ENCODE measurements at regions not wholly inside any gene's neighbourhood (a gene's known extent, or its start where the extent isn't known, plus 50 kb on each side); places are given as distances from the start of the nearest gene placed in this dataset.

DNA sequence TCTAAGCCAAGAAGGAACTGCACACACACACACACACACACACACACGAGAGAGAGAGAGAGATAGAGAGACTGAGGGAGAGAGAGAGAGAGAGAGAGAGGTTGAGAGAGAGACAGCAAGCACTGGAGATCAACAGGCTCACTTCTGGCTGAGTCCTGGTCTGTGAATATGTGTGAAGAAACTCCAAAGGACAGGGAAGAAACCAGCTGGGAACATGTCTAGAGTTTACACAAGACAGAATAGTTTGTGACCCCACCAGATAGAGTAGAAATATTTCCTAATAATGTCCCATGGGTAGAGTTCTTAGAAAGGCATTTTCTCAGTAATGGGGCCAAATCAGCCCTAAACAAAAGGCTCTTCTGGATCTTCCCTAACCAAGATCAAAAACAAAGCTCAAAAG is 155.5 kb upstream of the IGFBP3 start:
- Histone ChIP-seq H3K9me3 (ENCODE audit: control insufficient read depth in 5 of 5, low read length in 5 of 5) (no peaks in the 10 kb centered on the region), H3K36me3 (ENCODE audit: control insufficient read depth in 5 of 5, insufficient read depth in 5 of 5, low read length in 5 of 5) (no peaks in the 10 kb centered on the region), H3K27ac (ENCODE audit: low read depth, low read length) (no peak overlapping the region), H3K4me1 (ENCODE audit: control insufficient read depth in 5 of 5, insufficient read depth in 5 of 5, low read length in 5 of 5) (no peaks in the 10 kb centered on the region), H3K27me3 (ENCODE audit: control insufficient read depth in 5 of 5, insufficient read depth in 4 of 5, low read length in 5 of 5) (no peaks in the 10 kb centered on the region), H3K4me3 (ENCODE audit: low read depth in 1 of 5, low read length in 5 of 5) (no peak overlapping the region), H3K9ac (ENCODE audit: low read length in 5 of 5) (no peak overlapping the region)

DNA sequence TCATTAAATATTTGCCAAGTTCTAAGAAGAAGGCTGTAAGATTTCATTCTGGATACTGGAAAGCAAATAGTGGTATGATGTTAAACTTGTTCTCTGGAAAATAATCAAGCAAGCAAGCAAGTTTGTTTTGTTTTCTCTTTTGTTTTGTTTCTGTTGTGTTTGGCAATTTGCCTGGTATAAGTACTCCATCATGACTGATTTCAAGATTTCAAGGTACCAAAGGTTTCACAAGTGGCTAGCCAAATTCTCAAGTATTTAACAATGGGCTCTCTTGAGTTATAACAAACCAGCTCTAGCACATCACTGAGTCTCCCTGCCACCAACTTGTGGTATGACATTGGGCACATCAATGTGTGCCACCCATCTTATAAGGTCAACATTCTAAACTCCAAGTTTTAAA is 151.7 kb upstream of the IGFBP3 start:
- no peaks in the 10 kb centered on the region for H3K9me3 ChIP-seq (ENCODE audit: control insufficient read depth in 5 of 5, low read length in 5 of 5)
- no peaks in the 10 kb centered on the region for H3K4me1 ChIP-seq (ENCODE audit: control insufficient read depth in 5 of 5, insufficient read depth in 5 of 5, low read length in 5 of 5)
- H3K27me3 ChIP-seq (ENCODE audit: control insufficient read depth in 5 of 5, insufficient read depth in 4 of 5, low read length in 5 of 5) = no peaks in the 10 kb centered on the region
- H3K36me3 ChIP-seq (ENCODE audit: control insufficient read depth in 5 of 5, insufficient read depth in 5 of 5, low read length in 5 of 5) = no peaks in the 10 kb centered on the region
- H3K4me3 ChIP-seq (ENCODE audit: low read depth in 1 of 5, low read length in 5 of 5) = no peak overlapping the region
- H3K27ac ChIP-seq (ENCODE audit: low read depth, low read length) = no peak overlapping the region
- H3K9ac ChIP-seq (ENCODE audit: low read length in 5 of 5) = no peak overlapping the region

DNA sequence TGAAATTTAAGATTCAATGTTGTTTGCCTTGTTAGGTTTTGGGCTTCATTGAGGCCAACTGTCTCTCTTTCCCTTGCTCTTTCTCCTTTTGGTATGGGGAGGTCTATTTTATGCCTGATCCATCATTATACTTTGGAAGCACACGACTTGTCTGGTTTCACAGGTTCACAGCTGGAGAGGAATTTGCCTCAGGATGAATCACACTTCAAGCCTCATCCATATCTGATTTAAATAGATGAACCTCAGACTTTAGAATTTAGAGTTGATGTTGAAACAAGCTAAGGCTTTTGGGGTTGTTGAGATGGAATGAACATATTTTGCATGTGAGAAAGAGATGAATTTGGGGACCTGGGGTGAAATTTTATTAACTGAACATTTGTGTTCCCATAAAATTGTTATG is 150.5 kb upstream of the IGFBP3 start:
- H3K36me3 ChIP-seq (ENCODE audit: control insufficient read depth in 5 of 5, insufficient read depth in 5 of 5, low read length in 5 of 5) = no peaks in the 10 kb centered on the region
- no peaks in the 10 kb centered on the region for H3K9me3 ChIP-seq (ENCODE audit: control insufficient read depth in 5 of 5, low read length in 5 of 5)
- no peak overlapping the region for H3K9ac ChIP-seq (ENCODE audit: low read length in 5 of 5)
- H3K4me3 ChIP-seq (ENCODE audit: low read depth in 1 of 5, low read length in 5 of 5) = no peak overlapping the region
- H3K27ac ChIP-seq (ENCODE audit: low read depth, low read length) = no peak overlapping the region
- H3K4me1 ChIP-seq (ENCODE audit: control insufficient read depth in 5 of 5, insufficient read depth in 5 of 5, low read length in 5 of 5) = no peaks in the 10 kb centered on the region
- no peaks in the 10 kb centered on the region for H3K27me3 ChIP-seq (ENCODE audit: control insufficient read depth in 5 of 5, insufficient read depth in 4 of 5, low read length in 5 of 5)

DNA sequence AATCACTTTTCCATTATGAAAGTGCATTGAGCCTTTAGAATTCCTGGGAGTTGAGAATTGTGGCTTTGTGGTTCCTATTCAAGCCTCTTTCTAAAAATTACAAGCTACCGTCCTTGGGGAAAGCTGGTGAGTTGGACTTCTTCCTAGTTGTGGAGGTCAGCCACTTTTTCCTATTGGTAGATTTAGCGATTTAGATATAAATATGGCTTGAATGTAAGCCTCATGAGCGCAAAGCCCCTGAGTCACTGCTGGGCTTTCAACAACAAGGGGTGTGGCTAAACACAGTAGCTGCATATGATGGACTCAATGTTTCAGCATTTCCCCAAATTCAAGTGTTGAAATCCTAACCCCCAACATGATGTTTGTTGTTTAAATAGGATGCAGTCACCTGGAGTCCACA is 150.0 kb upstream of the IGFBP3 start:
- H3K4me1 ChIP-seq (ENCODE audit: control insufficient read depth in 5 of 5, insufficient read depth in 5 of 5, low read length in 5 of 5) = no peaks in the 10 kb centered on the region
- no peak overlapping the region for H3K9ac ChIP-seq (ENCODE audit: low read length in 5 of 5)

DNA sequence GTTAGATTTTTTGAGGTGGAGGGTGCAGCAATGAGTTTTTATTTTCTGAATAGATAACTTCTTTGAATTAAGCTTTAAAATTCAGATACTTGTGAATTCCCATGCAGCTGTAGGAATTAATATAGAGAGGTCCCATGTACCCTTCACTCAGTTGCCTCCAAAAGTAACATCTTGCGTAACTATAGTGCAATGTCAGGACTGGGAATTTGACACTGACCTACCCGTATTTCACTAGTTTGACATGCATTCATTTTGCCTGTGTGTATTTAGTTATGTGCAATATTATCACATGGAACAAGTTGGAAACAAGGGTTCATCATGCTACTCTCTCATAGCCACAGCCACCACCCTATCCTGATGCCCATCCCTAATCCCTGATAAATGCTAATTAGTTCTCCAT is 147.1 kb upstream of the IGFBP3 start:
- no peak overlapping the region for H3K4me3 ChIP-seq (ENCODE audit: low read depth in 1 of 5, low read length in 5 of 5)
- no peak overlapping the region for H3K27ac ChIP-seq (ENCODE audit: low read depth, low read length)
- H3K9ac ChIP-seq (ENCODE audit: low read length in 5 of 5) = no peak overlapping the region
- no peaks in the 10 kb centered on the region for H3K4me1 ChIP-seq (ENCODE audit: control insufficient read depth in 5 of 5, insufficient read depth in 5 of 5, low read length in 5 of 5)
- H3K9me3 ChIP-seq (ENCODE audit: control insufficient read depth in 5 of 5, low read length in 5 of 5) = no peaks in the 10 kb centered on the region
- H3K36me3 ChIP-seq (ENCODE audit: control insufficient read depth in 5 of 5, insufficient read depth in 5 of 5, low read length in 5 of 5) = no peaks in the 10 kb centered on the region
- H3K27me3 ChIP-seq (ENCODE audit: control insufficient read depth in 5 of 5, insufficient read depth in 4 of 5, low read length in 5 of 5) = no peaks in the 10 kb centered on the region

More for the DNA sequence above, 150.0 kb upstream of the IGFBP3 start:
- Histone ChIP-seq H3K4me3 (ENCODE audit: low read depth in 1 of 5, low read length in 5 of 5) (no peak overlapping the region), H3K36me3 (ENCODE audit: control insufficient read depth in 5 of 5, insufficient read depth in 5 of 5, low read length in 5 of 5) (no peaks in the 10 kb centered on the region), H3K27ac (ENCODE audit: low read depth, low read length) (no peak overlapping the region), H3K27me3 (ENCODE audit: control insufficient read depth in 5 of 5, insufficient read depth in 4 of 5, low read length in 5 of 5) (no peaks in the 10 kb centered on the region), H3K9me3 (ENCODE audit: control insufficient read depth in 5 of 5, low read length in 5 of 5) (no peaks in the 10 kb centered on the region)

DNA sequence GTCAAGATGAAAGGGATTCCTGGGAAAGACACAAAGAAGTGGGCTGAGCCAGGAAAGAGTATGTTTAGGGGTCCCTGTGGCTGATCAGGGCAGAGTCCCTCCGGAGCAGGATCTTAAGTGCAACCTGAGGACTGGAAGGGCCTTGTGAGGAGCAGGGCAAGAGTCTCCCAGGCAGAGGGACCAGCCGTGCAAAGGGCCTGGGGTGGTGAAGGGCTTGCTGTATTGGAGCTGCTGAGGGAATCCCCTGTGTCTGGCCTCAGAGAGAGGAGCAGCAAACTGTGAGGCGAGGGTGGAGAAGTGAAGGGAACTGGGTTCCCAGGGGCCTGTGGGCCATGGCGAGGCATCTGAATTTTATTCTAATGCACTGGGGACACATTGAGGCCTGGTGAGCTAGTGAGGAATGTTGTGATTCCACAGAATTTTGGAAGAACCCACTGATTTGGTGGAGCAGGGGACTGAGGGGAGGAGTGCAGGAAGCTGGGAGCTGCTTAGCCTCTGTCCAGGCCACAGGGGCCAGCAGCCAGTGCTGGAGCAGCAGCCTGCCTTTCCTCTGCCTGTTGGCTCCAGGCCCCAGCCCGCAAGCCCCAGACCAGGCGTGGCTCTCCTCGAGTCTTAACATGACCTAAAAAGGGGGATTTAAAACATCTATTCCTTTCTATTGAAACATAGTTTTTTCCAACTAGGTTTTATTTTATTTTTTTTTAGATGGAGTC is 138.4 kb upstream of the IGFBP3 start:
- no peak overlapping the region for H3K9ac ChIP-seq (ENCODE audit: low read length in 5 of 5)
- H3K9me3 ChIP-seq (ENCODE audit: control insufficient read depth in 5 of 5, low read length in 5 of 5) = no peaks in the 10 kb centered on the region
- no peaks in the 10 kb centered on the region for H3K27me3 ChIP-seq (ENCODE audit: control insufficient read depth in 5 of 5, insufficient read depth in 4 of 5, low read length in 5 of 5)
- no peaks in the 10 kb centered on the region for H3K36me3 ChIP-seq (ENCODE audit: control insufficient read depth in 5 of 5, insufficient read depth in 5 of 5, low read length in 5 of 5)
- H3K4me3 ChIP-seq (ENCODE audit: low read depth in 1 of 5, low read length in 5 of 5) = no peak overlapping the region
- no peak overlapping the region for H3K27ac ChIP-seq (ENCODE audit: low read depth, low read length)
- H3K4me1 ChIP-seq (ENCODE audit: control insufficient read depth in 5 of 5, insufficient read depth in 5 of 5, low read length in 5 of 5) = peaks cover 0 to 10% (median 4%) of the 10 kb centered on the region in 5 donors

DNA sequence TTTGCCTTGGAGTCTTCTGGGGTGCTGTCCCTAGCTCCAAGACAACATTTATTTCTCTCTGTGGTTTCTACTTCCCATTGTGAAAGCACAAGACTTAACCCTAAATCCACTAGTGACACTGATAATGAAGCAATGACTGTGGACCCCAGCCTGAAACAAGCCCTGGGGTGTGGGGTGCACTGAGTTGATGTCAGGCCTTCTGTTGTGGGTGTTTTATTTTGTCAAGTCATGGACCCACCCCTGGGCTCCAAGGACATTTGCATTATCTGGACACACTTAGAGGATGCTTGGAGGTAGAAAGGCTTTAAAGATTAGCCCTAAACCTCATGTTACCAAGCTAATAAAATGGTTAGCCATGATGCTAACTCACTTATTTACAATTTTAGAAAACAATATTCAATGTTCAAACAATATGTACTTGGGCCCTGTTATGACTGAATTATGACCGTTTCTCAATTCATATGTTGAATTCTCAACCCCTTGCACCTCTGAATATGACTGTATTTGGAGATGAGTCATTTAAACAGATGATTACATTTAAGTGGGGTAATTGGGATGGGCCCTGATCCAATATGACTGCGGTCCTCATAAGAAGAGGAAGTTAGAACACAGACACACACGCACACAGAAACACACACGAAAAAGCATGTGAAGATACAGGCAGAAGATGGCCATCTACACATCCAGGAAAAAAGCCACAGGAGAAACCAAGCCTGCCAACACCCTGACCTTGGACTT is 137.2 kb upstream of the IGFBP3 start:
- Histone ChIP-seq H3K4me1 (ENCODE audit: control insufficient read depth in 5 of 5, insufficient read depth in 5 of 5, low read length in 5 of 5) (peaks cover 0 to 13% (median 5%) of the 10 kb centered on the region in 5 donors), H3K4me3 (ENCODE audit: low read depth in 1 of 5, low read length in 5 of 5) (no peak overlapping the region), H3K9ac (ENCODE audit: low read length in 5 of 5) (no peak overlapping the region), H3K9me3 (ENCODE audit: control insufficient read depth in 5 of 5, low read length in 5 of 5) (no peaks in the 10 kb centered on the region), H3K27ac (ENCODE audit: low read depth, low read length) (no peak overlapping the region), H3K27me3 (ENCODE audit: control insufficient read depth in 5 of 5, insufficient read depth in 4 of 5, low read length in 5 of 5) (no peaks in the 10 kb centered on the region), H3K36me3 (ENCODE audit: control insufficient read depth in 5 of 5, insufficient read depth in 5 of 5, low read length in 5 of 5) (no peaks in the 10 kb centered on the region)

DNA sequence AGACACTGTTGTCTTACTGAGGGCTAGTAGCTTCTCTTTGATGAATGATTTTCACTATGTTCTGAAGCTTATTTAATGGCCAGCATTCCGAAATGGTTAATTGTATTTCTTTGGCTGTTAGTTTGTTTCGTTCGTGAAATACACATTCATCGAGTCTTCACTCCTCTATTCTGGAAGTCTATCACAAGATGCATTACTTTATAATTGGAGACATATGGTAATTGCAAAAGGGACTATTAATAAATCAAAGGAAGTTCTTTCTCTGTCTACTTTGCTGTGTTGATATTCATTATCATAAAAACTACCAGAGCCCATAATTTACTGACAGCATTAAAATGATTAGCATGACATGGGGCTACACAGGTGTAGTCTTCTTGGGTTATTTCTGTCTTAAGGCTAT is 133.8 kb upstream of the IGFBP3 start:
- no peak overlapping the region for H3K9ac ChIP-seq (ENCODE audit: low read length in 5 of 5)
- no peak overlapping the region for H3K27ac ChIP-seq (ENCODE audit: low read depth, low read length)
- H3K27me3 ChIP-seq (ENCODE audit: control insufficient read depth in 5 of 5, insufficient read depth in 4 of 5, low read length in 5 of 5) = no peaks in the 10 kb centered on the region
- H3K9me3 ChIP-seq (ENCODE audit: control insufficient read depth in 5 of 5, low read length in 5 of 5) = no peaks in the 10 kb centered on the region
- no peak overlapping the region for H3K4me3 ChIP-seq (ENCODE audit: low read depth in 1 of 5, low read length in 5 of 5)
- no peaks in the 10 kb centered on the region for H3K36me3 ChIP-seq (ENCODE audit: control insufficient read depth in 5 of 5, insufficient read depth in 5 of 5, low read length in 5 of 5)
- peaks cover 0 to 13% (median 4%) of the 10 kb centered on the region in 5 donors for H3K4me1 ChIP-seq (ENCODE audit: control insufficient read depth in 5 of 5, insufficient read depth in 5 of 5, low read length in 5 of 5)

DNA sequence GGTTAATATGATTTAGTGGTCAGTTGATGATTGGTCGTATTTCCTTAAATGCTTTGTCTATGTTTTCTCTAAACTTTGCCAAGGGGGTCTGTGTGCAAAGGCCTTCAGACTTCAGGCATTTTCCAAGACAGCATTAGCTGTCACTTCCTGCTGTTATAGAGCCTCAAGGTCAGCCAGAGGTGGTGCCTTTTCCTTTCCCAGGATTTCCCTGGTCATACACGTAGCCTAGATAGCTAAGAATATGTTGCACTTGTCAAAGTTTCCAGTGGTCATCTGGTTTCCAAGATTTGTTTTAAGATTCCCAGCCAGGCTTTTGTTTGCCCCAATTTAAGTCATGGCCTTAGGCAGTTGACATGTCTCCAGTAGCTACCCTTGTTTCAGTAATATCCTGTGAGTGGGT is 133.2 kb upstream of the IGFBP3 start:
- no peaks in the 10 kb centered on the region for H3K9me3 ChIP-seq (ENCODE audit: control insufficient read depth in 5 of 5, low read length in 5 of 5)
- no peaks in the 10 kb centered on the region for H3K27me3 ChIP-seq (ENCODE audit: control insufficient read depth in 5 of 5, insufficient read depth in 4 of 5, low read length in 5 of 5)
- H3K27ac ChIP-seq (ENCODE audit: low read depth, low read length) = no peak overlapping the region

DNA sequence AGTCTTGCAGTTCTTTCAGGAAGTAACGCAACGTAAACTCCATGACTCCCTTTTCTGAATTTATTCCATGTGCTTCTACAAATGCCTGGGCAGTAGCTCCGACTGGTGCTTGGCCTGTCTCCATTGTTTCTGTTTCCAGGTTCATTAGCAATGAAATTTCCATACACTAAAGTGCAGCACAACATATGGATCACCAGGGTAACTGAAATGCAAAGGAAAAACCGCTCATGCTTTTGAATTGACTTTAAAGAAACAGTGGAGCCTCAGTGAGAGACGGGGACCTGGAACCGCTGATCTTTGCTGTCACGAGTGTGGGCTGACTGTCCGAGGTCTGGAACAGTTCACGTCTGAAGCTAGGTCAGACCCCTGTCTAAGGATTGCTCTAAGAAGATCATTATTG is 126.5 kb upstream of the IGFBP3 start:
- H3K4me1 ChIP-seq (ENCODE audit: control insufficient read depth in 5 of 5, insufficient read depth in 5 of 5, low read length in 5 of 5) = no peaks in the 10 kb centered on the region
- H3K27ac ChIP-seq (ENCODE audit: low read depth, low read length) = no peak overlapping the region
- no peak overlapping the region for H3K4me3 ChIP-seq (ENCODE audit: low read depth in 1 of 5, low read length in 5 of 5)
- no peaks in the 10 kb centered on the region for H3K27me3 ChIP-seq (ENCODE audit: control insufficient read depth in 5 of 5, insufficient read depth in 4 of 5, low read length in 5 of 5)
- H3K36me3 ChIP-seq (ENCODE audit: control insufficient read depth in 5 of 5, insufficient read depth in 5 of 5, low read length in 5 of 5) = no peaks in the 10 kb centered on the region
- no peaks in the 10 kb centered on the region for H3K9me3 ChIP-seq (ENCODE audit: control insufficient read depth in 5 of 5, low read length in 5 of 5)
- H3K9ac ChIP-seq (ENCODE audit: low read length in 5 of 5) = no peak overlapping the region

More for the DNA sequence above, 133.2 kb upstream of the IGFBP3 start:
- H3K4me3 ChIP-seq (ENCODE audit: low read depth in 1 of 5, low read length in 5 of 5) = no peak overlapping the region
- no peak overlapping the region for H3K9ac ChIP-seq (ENCODE audit: low read length in 5 of 5)
- peaks cover 0 to 9% (median 0%) of the 10 kb centered on the region in 5 donors for H3K4me1 ChIP-seq (ENCODE audit: control insufficient read depth in 5 of 5, insufficient read depth in 5 of 5, low read length in 5 of 5)
- no peaks in the 10 kb centered on the region for H3K36me3 ChIP-seq (ENCODE audit: control insufficient read depth in 5 of 5, insufficient read depth in 5 of 5, low read length in 5 of 5)
